GM19099 (cell line): ENCODE measurements at regions not wholly inside any gene's neighbourhood (a gene's known extent, or its start where the extent isn't known, plus 50 kb on each side); places are given as distances from the start of the nearest gene placed in this dataset.

Source experiments
- POLR2A ChIP-seq: IDR thresholded peaks from 3 replicates; pipeline ENCODE4 v1.6.1; 2011; ENCODE audit warnings: low read depth; ENCODE audit not compliant: insufficient read length; ENCODE audit errors: extremely low read depth

- no peak for TF ChIP-seq POLR2A
Measured at GRCh38 chr11:127919206-127920000, 668.0 kb downstream of the ETS1 start.

DNA sequence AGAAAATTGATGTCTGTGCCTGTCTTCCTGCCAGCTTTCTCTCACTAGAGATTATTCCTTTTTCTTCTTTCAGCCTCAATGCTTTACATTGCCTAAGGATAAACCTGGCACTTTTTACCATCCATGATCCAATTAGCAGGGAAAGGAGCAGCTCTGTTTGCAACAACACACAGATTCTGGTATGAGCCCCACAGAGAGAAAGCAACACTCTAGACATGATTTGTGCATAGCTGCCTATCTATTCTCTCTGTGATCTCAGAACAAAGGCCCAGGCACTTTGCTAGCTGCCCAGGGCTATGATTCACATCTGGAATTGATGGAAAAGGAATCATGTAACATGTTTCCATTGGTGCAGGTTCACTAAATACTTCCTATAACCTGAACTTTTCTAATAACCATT lies 685.0 kb downstream of the ETS1 start:
- no peak for TF ChIP-seq POLR2A

GRCh38 chr11:127898422-127899365 lies 688.7 kb downstream of the ETS1 start:
- TF ChIP-seq POLR2A: no peak

DNA sequence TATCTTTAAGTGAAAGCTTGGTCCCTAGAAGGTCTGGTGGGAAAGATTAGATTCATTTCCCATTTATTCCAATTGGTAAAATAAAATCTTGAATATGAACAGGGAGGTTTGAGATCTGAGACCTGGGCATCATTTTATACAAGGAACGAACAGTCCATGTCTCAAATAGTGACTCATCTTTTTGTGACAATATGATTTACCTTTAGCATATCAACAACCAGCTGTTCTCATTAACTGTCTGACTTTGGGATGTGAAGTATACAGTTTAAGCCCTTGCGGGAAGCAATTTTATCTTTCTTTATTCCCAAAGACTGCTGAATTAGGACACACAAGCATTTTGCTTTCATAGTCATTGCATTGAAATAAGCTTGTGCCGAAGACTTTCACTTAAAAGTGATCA lies 691.6 kb downstream of the ETS1 start:
- no peak for TF ChIP-seq POLR2A

GRCh38 chr11:127894316-127894715 lies 693.0 kb downstream of the ETS1 start:
- TF ChIP-seq POLR2A: no peak

DNA sequence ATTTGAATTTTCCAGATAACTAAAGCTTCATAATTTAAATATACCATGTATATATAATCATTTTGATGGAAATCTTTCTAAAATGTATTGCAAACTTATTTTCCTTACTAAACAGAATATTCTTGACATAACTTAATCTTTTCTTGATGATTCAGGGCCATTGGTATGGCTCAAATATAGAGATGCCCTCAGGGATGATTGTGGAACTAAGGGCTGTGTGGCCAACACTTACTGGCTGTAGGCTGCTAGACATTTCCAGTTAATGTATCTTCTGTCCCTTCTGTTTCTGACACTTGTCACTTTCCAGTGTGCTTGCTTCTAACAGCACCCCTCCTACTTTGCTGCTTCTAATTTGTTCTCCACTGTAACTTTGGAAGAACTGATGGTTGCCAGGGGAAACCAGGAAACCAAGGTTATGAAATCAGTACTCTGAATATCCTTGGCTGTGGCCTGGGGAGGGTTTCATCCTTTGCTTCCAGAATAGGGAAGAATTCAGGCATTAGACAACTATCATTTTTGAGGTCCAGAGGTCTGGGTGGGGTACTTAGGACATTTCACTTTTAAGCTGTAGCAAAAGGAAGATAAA lies 697.2 kb downstream of the ETS1 start:
- no peak for TF ChIP-seq POLR2A

GRCh38 chr11:127888386-127888785 lies 699.0 kb downstream of the ETS1 start:
- TF ChIP-seq POLR2A: no peak

GRCh38 chr11:127875131-127875530 lies 712.2 kb downstream of the ETS1 start:
- TF ChIP-seq POLR2A: no peak

DNA sequence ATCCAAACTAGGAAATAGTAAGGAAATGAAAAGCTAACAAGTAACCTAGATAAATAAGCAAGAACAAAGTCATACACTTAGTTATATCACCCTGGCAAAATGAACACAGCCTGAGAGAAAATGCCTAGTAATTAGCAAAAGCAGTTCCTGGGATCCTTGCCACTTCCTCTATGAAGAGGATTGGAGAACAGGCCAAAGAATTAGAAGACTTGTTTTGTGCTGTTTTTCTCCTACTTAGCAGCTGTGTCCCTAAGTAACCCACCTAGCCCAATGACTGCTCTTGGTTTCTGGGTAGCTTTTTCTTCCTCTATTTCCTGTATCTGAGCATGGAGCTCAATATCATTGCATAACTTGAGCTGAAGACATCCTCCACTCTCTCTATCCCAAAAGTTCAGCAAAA lies 713.9 kb downstream of the ETS1 start:
- no peak for TF ChIP-seq POLR2A

- TF ChIP-seq POLR2A: no peak
Measured at GRCh38 chr11:127866109-127866508, 721.2 kb downstream of the ETS1 start.

- TF ChIP-seq POLR2A: no peak
Measured at GRCh38 chr11:127864861-127865260, 722.5 kb downstream of the ETS1 start.

GRCh38 chr11:127862406-127862805 lies 725.0 kb downstream of the ETS1 start:
- TF ChIP-seq POLR2A: no peak

DNA sequence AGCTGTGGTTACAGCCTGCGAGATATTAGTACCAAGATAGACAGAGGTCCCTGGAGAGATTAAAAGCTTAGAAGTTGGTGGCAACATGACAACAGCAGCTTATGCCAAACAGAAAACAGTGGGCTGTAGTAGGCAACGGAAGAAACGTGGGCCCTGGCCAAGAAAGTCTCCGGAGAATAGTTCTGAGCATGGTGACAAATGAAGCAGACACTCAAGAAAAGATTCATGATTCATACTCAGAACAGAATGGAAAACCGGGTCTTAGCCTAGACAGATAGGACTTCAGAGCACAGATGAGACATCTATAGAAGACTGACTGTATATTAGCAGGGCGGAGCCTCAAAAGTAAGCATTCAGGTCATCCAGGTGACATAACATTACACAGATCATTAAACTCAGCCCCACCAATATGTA lies 727.4 kb downstream of the ETS1 start:
- no peak for TF ChIP-seq POLR2A

DNA sequence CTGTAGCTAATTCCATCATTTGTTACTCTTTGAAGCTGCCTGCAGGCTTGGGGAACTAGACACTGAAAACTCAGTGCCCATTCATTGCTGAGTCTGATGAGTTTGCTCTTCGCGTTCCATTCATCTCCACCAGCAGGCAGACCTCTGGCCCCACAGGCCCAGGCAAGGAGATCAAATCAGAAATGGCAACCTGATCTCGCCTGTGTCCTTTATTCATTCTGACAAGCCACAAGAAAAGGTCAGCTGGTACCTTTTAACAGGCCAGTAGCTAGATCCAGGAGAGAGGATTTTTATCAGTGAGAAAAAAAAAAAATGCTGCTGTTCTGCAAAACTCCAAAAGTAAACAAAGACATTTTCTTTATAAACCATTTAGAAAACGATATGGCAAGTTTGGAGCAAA lies 742.5 kb downstream of the ETS1 start:
- TF ChIP-seq POLR2A: no peak

GRCh38 chr11:127843483-127844396 lies 743.6 kb downstream of the ETS1 start:
- no peak for TF ChIP-seq POLR2A

GRCh38 chr11:127825183-127825582 lies 762.2 kb downstream of the ETS1 start:
- no peak for TF ChIP-seq POLR2A
